Vagina (tissue), 2 donors: ENCODE measurements at regions not wholly inside any gene's neighbourhood (a gene's known extent, or its start where the extent isn't known, plus 50 kb on each side); places are given as distances from the start of the nearest gene placed in this dataset.

ENCODE experiments used
- CTCF ChIP-seq, 3 experiments: fragments of 450-650 bp in 2 of 3; fragments of 200-600 bp in 1 of 3; sonication (generic) in 1 of 3; IDR thresholded peaks; one replicate each; pipeline ENCODE4 v1.5.1; 2017 to 2019; ENCODE audit warnings: antibody characterized with exemption in 3 of 3, mild to moderate bottlenecking in 2 of 3, moderate library complexity in 2 of 3
- POLR2AphosphoS5 ChIP-seq, 2 donors: sonication (generic); formaldehyde crosslinking; IDR thresholded peaks; one replicate each; pipeline ENCODE4 v1.9.0; 2017; ENCODE audit warnings: antibody characterized with exemption in 2 of 2, mild to moderate bottlenecking in 2 of 2, low read depth in 1 of 2; ENCODE audit not compliant: insufficient read depth in 1 of 2

DNA sequence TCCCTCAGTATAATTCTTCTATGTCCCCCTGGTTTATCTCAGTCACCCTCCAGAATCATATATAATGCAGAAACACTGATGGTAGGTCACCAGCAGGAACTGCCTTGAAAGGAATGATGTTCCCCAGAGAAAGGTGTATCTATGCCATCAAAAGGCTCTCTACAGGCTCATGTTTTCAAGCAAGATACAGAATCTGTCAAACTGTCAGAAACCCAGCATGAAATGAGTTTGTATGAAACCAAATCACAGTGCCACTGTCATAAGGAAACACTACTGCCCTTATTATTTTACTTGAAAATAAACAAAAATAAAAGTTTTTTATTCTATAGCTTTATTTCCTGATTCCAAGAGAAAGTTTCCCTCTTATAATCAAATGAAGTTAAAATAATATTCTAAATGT lies 1064.5 kb upstream of the DDX18 start:
- TF ChIP-seq CTCF (IDR thresholded peaks at IDR 0.05), result no peak
- no peak for TF ChIP-seq POLR2AphosphoS5 (IDR thresholded peaks at IDR 0.05; ENCODE audit: insufficient read depth in 1 of 2, low read depth in 1 of 2)
